Natural killer cell (primary cell): ENCODE measurements at regions not wholly inside any gene's neighbourhood (a gene's known extent, or its start where the extent isn't known, plus 50 kb on each side); places are given as distances from the start of the nearest gene placed in this dataset.

Source experiments
- ATAC-seq, 3 donors: fragments of 150-1000 bp in 2 of 3; fragments of 200-7000 bp in 1 of 3; cut with Tn5 transposase; 1 replicate in 1 of 3; 2 replicates in 2 of 3; pipeline ENCODE4 v1.10.0; 2021; ENCODE audit warnings: mild to moderate bottlenecking in 2 of 3, moderate library complexity in 2 of 3
- DNase-seq, 2 donors: peaks; one replicate each; pipeline versions ENCODE4 v3.0.0 to v3.0.0-alpha.2; 2013 to 2021; ENCODE audit warnings: mixed read lengths in 1 of 2
- H3K27ac ChIP-seq: one replicate; pipeline ENCODE4 v1.5.1; 2013; ENCODE audit warnings: mild to moderate bottlenecking, low read length
- H3K27me3 ChIP-seq: one replicate; pipeline ENCODE4 v1.6.1; 2013; ENCODE audit warnings: low read length; ENCODE audit not compliant: control insufficient read depth, insufficient read depth
- H3K36me3 ChIP-seq: one replicate; pipeline ENCODE4 v1.6.1; 2013; ENCODE audit warnings: low read length; ENCODE audit not compliant: control insufficient read depth, insufficient read depth
- H3K4me1 ChIP-seq: one replicate; pipeline ENCODE4 v1.6.1; 2013; ENCODE audit warnings: low read length; ENCODE audit not compliant: control insufficient read depth, insufficient read depth
- H3K4me3 ChIP-seq: one replicate; pipeline ENCODE4 v1.5.1; 2013; ENCODE audit warnings: low read length
- H3K9me3 ChIP-seq: one replicate; pipeline ENCODE4 v1.6.1; 2013; ENCODE audit warnings: low read length; ENCODE audit not compliant: control insufficient read depth, insufficient read depth
- H3K27ac Mint-ChIP-seq, 2 donors: one replicate each; pipeline ENCODE4 v1.8.0; 2022; ENCODE audit warnings: mild to moderate bottlenecking in 2 of 2, mixed read lengths in 2 of 2, moderate library complexity in 1 of 2
- H3K27me3 Mint-ChIP-seq, 2 donors: one replicate each; pipeline ENCODE4 v1.8.0; 2022; ENCODE audit warnings: low read depth in 2 of 2, mixed read lengths in 2 of 2
- H3K36me3 Mint-ChIP-seq: one replicate; pipeline ENCODE4 v1.8.0; 2022; ENCODE audit warnings: mixed read lengths
- H3K4me1 Mint-ChIP-seq, 2 donors: one replicate each; pipeline ENCODE4 v1.8.0; 2022; ENCODE audit warnings: mixed read lengths in 2 of 2
- H3K4me3 Mint-ChIP-seq: one replicate; pipeline ENCODE4 v1.8.0; 2022; ENCODE audit warnings: mild to moderate bottlenecking, moderate library complexity, mixed read lengths
- H3K9me3 Mint-ChIP-seq, 2 donors: one replicate each; pipeline ENCODE4 v1.8.0; 2022; ENCODE audit warnings: mixed read lengths in 2 of 2
- CTCF ChIP-seq: fragments of 200-600 bp; IDR thresholded peaks from one replicate; pipeline ENCODE4 v1.8.0; 2022; ENCODE audit warnings: antibody characterized with exemption
- WGBS: methylation state at CpG from one replicate; pipeline ENCODE4 v1.1.7; 2013; ENCODE audit warnings: missing lambda C conversion rate; ENCODE audit not compliant: insufficient coverage; 5-methylcytosine and 5-hydroxymethylcytosine counted together
- intact Hi-C: fragments of 100-400 bp; cut with micrococcal nuclease; formaldehyde crosslinking; loops from one replicate; pipeline ENCODE4 v1.14.2; 2022

GRCh38 chr11:44361813-44362212, 51.9 kb upstream of the ALX4 start:
- H3K27me3 ChIP-seq = no peaks in the 10 kb centered on the region
- no peaks in the 10 kb centered on the region for H3K36me3 ChIP-seq
- Mint-ChIP-seq H3K4me1 (no peaks in the 10 kb centered on the region), H3K27me3 (peaks cover 2 to 10% of the 10 kb centered on the region in 2 donors), H3K9me3 (no peaks in the 10 kb centered on the region), H3K27ac (no peak overlapping the region), H3K36me3 (no peaks in the 10 kb centered on the region), H3K4me3 (no peak overlapping the region)
- no peaks in the 10 kb centered on the region for H3K4me1 ChIP-seq
- H3K9me3 ChIP-seq = no peaks in the 10 kb centered on the region
- intact Hi-C loops = no loop called here
- no peak for TF ChIP-seq CTCF
- no peak for ATAC-seq
- H3K4me3 ChIP-seq = no peak overlapping the region
- no peak overlapping the region for H3K27ac ChIP-seq
- WGBS = 74% methylated on average over 15 of the region's 15 CpGs
- DNase-seq = no peak

GRCh38 chr11:44363116-44363515, 53.2 kb upstream of the ALX4 start:
- peaks cover 2 to 10% of the 10 kb centered on the region in 2 donors for H3K27me3 Mint-ChIP-seq
- WGBS = 85% methylated on average over 3 of the region's 3 CpGs
- Histone ChIP-seq H3K4me1 (no peaks in the 10 kb centered on the region), H3K36me3 (no peaks in the 10 kb centered on the region), H3K27me3 (no peaks in the 10 kb centered on the region), H3K27ac (no peak overlapping the region), H3K4me3 (no peak overlapping the region), H3K9me3 (no peaks in the 10 kb centered on the region)
- no peaks in the 10 kb centered on the region for H3K4me1 Mint-ChIP-seq
- no peak for TF ChIP-seq CTCF
- DNase-seq (no peak), ATAC-seq (no peak)
- no peak overlapping the region for H3K4me3 Mint-ChIP-seq
- H3K9me3 Mint-ChIP-seq = no peaks in the 10 kb centered on the region
- no peaks in the 10 kb centered on the region for H3K36me3 Mint-ChIP-seq
- no peak overlapping the region for H3K27ac Mint-ChIP-seq
- intact Hi-C loops = no loop called here

- WGBS = 95% methylated on average over 3 of the region's 3 CpGs
Measured at GRCh38 chr11:44364596-44364995, 54.7 kb upstream of the ALX4 start.

More at GRCh38 chr11:44364596-44364995, 54.7 kb upstream of the ALX4 start:
- Histone ChIP-seq H3K4me1 (no peaks in the 10 kb centered on the region), H3K27ac (no peak overlapping the region), H3K9me3 (no peaks in the 10 kb centered on the region), H3K4me3 (no peak overlapping the region), H3K27me3 (no peaks in the 10 kb centered on the region), H3K36me3 (no peaks in the 10 kb centered on the region)
- no peaks in the 10 kb centered on the region for H3K9me3 Mint-ChIP-seq
- ATAC-seq = no peak
- H3K27ac Mint-ChIP-seq = no peak overlapping the region
- H3K4me3 Mint-ChIP-seq = no peak overlapping the region
- intact Hi-C loops = no loop called here
- H3K27me3 Mint-ChIP-seq = peaks cover 0 to 10% of the 10 kb centered on the region in 2 donors
- TF ChIP-seq CTCF = no peak
- no peaks in the 10 kb centered on the region for H3K36me3 Mint-ChIP-seq
- DNase-seq = no peak
- H3K4me1 Mint-ChIP-seq = no peaks in the 10 kb centered on the region
